HG03439 (cell line): ENCODE measurements at regions not wholly inside any gene's neighbourhood (a gene's known extent, or its start where the extent isn't known, plus 50 kb on each side); places are given as distances from the start of the nearest gene placed in this dataset.

ENCODE experiments used
- ATAC-seq: cut with Tn5 transposase; IDR thresholded peaks from one replicate; pipeline ENCODE4 v1.9.1; 2021; ENCODE audit warnings: mild to moderate bottlenecking, moderate library complexity; ENCODE audit not compliant: unreplicated experiment

GRCh38 chr1:57770772-57771171 lies 346.9 kb upstream of the DAB1 start:
- ATAC-seq, result no peak

GRCh38 chr1:57770236-57770635 lies 346.4 kb upstream of the DAB1 start:
- ATAC-seq, result no peak

- no peak for ATAC-seq
Observed at GRCh38 chr1:57761628-57762027, 337.8 kb upstream of the DAB1 start.

GRCh38 chr1:57752843-57753242 lies 329.0 kb upstream of the DAB1 start:
- no peak for ATAC-seq

- ATAC-seq, result no peak
Observed at GRCh38 chr1:57748719-57749118, 324.9 kb upstream of the DAB1 start.

- no peak for ATAC-seq
Observed at GRCh38 chr1:57747818-57748217, 324.0 kb upstream of the DAB1 start.

GRCh38 chr1:57741521-57741920 lies 317.7 kb upstream of the DAB1 start:
- peak; percentile 96 for ATAC-seq

GRCh38 chr1:57736940-57737339 lies 313.1 kb upstream of the DAB1 start:
- no peak for ATAC-seq

GRCh38 chr1:57729181-57729580 lies 305.3 kb upstream of the DAB1 start:
- ATAC-seq, result no peak

- ATAC-seq, result no peak
Observed at GRCh38 chr1:57727121-57727520, 303.3 kb upstream of the DAB1 start.

- ATAC-seq, result no peak
Observed at GRCh38 chr1:57725318-57725717, 301.5 kb upstream of the DAB1 start.

GRCh38 chr1:57724535-57724934 lies 300.7 kb upstream of the DAB1 start:
- no peak for ATAC-seq

GRCh38 chr1:57722285-57722978 lies 298.6 kb upstream of the DAB1 start:
- no peak for ATAC-seq

- no peak for ATAC-seq
Observed at GRCh38 chr1:57721001-57721400, 297.1 kb upstream of the DAB1 start.

- ATAC-seq, result no peak
Observed at GRCh38 chr1:57719274-57719673, 295.4 kb upstream of the DAB1 start.

- no peak for ATAC-seq
Observed at GRCh38 chr1:57713501-57713900, 289.6 kb upstream of the DAB1 start.

GRCh38 chr1:57712846-57713245 lies 289.0 kb upstream of the DAB1 start:
- no peak for ATAC-seq

- ATAC-seq, result no peak
Observed at GRCh38 chr1:57711326-57711725, 287.5 kb upstream of the DAB1 start.

- no peak for ATAC-seq
Observed at GRCh38 chr1:57707631-57708030, 283.8 kb upstream of the DAB1 start.

- no peak for ATAC-seq
Observed at GRCh38 chr1:57704811-57705210, 281.0 kb upstream of the DAB1 start.

- ATAC-seq, result no peak
Observed at GRCh38 chr1:57704231-57704630, 280.4 kb upstream of the DAB1 start.

GRCh38 chr1:57696904-57697303 lies 273.0 kb upstream of the DAB1 start:
- no peak for ATAC-seq

GRCh38 chr1:57696043-57696442 lies 272.2 kb upstream of the DAB1 start:
- ATAC-seq, result no peak
